ENCODE measurements at regions not wholly inside any gene's neighbourhood (a gene's known extent, or its start where the extent isn't known, plus 50 kb on each side); places are given as distances from the start of the nearest gene placed in this dataset.
"Not testable (repeated sequence)": the region's sequence is repeated elsewhere in the genome, so short reads cannot be mapped to it uniquely, and the experiment has no call there.

DNA sequence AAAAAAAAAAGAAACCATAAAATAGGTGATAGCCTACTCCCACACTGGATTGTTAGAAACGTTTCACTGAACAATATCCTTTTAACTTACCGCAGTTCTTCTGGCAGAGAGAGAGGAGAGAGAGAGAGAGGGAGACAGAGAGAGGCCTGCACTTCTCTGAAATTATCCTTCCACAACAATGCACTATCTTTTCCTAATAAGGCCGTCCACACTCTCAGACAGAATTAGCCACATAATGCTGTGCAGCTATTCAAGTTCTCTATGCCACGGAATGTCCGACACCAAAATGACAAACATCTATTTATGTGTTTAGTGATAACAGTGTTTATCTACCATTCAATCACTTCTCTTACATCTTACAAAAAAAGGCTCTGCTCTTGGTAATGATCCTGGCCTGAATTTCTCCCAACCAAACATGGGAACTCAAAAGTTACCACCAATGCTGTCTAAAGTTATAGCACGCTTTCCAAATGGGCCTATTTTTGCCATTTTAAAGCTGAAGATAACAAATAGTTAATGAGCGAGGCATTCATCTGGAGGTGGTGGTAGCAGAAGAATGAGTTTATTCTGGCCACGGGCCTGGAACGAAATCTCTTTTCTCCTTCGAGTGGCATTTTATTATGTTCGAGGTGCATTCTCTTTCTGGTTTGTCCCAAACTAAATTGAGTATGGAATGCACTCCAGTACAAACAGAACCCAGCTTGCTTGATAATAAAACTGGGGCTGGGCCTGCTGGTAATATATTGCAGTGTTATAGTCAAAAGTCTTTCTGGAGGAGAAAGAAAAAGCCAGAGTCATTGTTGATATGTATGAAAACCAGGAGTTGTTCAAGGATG, 160.2 kb upstream of the SVIL start:
- DNase-seq (ENCODE audit: low read depth) = no peak

DNA sequence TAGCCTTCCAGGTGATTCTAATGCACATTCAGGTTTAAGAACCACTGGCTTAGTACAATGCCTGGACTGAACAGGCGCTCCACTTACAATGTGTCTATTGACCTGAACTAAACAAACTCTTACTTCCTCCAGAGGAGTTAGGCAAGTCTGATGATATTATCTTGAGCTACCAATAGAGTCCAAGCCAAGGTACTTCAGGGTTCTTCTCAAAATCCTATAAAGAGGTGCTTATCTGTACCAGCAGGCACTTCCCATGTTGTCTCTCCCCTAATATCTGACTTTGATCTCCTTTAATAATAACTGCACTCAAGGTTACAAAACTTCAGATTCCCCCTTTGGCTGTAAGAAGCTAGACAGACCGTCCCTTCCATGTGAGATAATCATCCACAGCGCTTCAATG, 157.0 kb upstream of the SVIL start:
- DNase-seq (ENCODE audit: low read depth) = no peak

DNA sequence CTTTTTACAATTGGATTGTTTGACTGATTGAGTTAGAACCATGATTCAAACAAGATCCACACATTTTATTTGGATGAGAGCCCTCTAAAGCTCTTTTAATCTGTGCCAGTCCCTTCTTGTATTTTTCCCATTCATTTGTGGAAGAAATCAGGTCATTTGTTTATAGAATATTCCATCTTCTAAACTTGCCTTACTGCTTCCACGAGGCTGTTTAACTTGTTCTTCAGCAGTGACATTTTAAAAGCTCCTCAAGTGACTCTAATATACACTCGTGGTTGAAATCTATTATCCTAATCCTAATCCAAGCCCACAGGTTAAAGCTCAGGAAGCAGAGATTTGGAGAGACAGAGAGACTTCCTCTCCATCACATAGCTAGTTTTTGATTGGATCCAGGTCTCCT, 155.4 kb upstream of the SVIL start:
- no peak for DNase-seq (ENCODE audit: low read depth)

DNA sequence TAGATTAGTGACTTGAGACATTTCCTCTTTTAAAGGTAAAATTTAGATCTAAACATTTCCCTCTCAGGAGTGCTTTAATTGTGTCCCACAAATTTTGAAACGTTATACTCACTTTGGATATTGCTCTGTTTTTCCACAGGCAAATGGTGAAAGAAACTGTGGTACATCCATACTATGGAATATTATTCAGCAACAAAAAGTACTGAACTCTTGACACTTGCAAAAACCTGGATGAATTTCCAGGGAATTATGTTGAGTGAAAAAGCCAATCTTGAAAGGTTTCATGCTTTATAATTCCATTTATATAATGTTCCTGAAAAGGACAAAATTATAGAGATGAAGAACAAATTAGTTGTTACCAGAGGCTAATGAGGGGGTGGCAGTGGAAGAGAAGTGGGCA, 153.3 kb upstream of the SVIL start:
- no peak for DNase-seq (ENCODE audit: low read depth)

DNA sequence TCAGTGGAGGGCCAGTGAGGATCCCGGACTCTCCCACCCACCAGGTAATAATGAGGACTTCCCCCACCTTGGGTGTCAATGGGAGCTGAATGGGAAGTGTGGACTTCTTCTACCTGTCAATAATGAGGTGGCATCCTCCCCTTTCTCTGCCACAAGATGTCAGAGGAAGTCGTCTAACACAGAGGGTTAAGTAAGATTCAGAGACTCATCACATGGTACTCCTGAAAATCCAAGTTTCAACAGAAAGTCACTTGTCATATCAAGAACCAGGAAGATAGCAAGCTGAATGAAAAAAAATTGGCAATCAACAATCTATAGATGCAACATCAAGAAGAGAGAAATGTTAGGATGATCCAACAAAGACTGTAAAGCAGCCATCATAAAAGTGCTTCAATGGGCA, 150.9 kb upstream of the SVIL start:
- DNase-seq (ENCODE audit: low read depth) = no peak

DNA sequence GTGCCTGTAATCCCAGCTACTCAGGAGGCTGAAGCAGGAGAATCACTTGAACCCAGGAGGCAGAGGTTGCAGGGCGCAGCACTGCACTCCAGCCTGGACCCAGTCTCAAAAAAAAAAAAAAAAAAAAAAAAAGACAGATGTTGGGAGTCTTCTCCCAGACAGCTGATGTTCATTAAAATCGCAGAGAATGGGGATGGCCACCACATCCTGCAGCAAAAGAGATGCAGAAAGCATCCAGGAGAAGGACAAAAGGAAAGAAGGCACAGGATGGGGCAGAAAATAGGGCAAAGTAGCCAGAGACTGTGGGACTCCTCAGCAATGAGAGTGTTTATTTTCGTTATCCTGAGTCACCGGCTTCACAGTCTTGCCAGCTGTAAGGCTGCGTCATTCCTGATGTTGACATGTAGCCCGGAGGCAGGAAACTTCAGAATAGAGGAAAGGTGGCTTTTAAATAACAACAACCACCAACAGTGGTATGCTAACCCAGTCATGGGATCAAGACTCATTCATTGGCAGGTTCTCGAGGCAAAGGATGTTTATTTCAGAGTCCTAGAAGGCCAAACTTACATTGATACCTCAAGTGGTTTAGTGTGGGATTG, 149.5 kb upstream of the SVIL start:
- DNase-seq (ENCODE audit: low read depth) = no peak

DNA sequence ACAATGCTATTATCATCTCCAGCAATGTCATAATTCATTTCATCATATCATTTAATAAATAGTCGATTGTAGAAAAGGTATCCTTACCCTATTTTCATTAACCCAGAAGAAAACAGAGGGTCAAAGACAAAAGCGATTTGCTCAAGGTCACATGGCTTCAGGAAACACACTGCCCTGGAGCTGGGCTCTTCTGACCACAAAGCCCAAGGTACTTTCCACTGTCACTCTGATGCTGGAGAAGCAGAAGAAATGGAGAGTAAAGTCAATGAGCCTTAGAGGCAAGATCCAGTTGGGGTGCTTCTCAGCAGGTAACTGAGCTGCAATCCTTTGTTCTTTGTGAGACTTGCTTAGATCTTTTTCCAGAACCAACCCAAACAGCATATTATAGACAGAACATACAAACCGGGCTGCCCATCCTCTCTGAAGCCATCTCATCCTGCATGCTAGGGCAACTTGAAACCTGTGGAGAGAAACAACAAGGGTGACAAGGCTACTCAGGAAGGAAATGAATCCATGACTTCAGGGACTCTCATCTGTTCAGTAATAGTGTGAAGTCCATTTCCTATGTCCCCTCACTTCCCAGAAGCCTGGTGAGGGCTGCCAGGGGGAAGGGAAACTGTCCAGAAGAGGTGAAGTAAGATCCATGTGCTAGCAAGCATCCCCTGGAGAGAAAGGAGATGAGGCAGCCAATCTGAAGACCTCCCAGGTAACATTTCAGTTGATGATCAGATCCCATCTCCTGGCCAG, 148.6 kb upstream of the SVIL start:
- no peak for DNase-seq (ENCODE audit: low read depth)

DNA sequence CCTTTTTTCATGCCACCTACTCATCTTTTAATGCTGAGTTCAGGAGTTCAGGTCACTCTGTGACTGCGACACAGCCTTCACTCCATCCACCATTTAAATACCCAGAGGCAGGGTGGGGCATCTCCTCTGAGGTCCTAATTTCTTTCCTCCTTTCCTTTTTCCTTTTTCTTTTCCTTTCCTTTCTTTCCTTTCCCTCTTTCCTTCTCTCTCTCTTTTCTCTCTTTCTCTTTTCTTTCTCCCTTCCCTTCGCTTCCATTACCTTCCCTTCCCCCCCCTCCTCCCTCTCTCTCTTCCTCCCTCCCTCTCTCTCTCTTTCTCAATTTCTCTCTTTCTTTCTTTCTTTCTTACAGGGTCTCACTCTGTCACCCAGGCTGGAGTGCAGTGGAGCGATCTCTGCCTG, 145.9 kb upstream of the SVIL start:
- no peak for DNase-seq (ENCODE audit: low read depth)

DNA sequence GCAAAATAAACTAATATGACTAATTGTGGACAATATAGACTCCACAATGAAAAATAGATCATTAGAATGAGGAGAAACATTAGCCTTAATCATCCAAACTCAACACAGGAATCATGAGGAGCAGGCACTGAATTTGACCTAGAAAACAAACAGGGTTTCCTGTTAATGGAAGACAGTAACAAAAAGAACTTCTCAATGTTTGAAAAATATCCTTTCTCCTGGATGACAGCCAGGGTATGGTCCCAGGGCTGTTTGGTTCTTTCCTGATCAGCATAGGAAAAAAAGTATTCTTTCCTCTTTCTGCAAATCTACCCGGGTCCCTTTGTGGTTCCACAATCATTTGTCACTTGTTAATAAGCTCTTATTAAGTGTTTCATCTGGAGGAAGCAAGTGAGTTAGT, 145.3 kb upstream of the SVIL start:
- no peak for DNase-seq (ENCODE audit: low read depth)

DNA sequence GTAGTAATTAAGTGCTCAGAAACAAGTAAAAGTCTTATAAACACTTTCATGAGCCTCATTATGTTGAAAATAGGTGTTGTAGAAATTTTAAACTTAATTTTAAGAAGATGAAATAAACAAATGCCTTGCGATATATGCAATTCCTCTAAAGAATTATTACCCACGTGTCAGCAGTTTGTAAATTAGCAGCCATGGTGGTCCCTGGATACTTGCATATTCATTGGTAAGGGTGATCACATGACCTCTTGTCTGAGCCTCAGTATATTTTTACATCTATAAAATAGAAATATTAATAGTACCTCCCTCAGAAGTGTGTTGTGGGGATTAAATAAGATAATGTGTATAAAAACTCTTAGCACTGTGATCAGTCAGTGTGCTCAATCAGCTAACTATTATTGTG, 141.5 kb upstream of the SVIL start:
- no peak for DNase-seq (ENCODE audit: low read depth)

DNA sequence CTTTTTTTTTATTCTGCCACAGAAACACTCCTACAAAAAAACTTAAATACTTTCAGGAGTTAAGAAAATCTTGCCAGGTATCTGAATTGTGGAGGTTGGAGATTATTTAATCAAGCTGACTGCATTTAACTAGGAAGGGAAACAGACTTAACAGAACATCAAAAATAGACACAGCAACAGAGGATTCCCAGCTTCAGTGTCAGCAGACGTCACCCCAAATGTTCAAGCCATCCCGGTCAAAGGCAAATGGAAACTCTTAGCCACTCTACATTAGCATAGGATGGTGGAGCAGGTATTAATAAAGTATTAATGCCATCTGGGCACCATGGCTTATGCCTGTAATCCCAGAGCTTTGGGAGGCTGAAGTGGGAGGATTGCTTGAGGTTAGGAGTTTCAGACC, 139.7 kb upstream of the SVIL start:
- DNase-seq (ENCODE audit: low read depth) = no peak

DNA sequence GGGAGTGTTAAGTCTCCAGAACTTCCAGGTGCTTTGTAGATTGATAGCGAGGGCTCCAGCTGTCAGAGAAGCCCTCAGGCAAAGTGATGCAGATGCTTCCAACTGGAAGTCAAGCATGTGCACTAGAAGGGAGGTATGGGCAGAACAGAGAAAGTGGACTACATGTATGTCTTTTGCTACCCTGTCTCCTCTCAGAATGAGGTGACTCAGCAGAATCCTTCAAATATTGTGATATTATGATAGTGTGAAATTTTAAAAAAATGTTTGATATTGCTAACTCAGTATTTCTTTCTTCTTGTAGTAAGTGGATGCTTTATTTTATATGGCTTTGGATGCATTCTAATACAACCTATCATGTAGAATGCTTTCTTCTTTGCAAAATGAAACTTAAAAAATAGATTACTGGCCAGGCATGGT, 138.9 kb upstream of the SVIL start:
- DNase-seq (ENCODE audit: low read depth) = no peak

DNA sequence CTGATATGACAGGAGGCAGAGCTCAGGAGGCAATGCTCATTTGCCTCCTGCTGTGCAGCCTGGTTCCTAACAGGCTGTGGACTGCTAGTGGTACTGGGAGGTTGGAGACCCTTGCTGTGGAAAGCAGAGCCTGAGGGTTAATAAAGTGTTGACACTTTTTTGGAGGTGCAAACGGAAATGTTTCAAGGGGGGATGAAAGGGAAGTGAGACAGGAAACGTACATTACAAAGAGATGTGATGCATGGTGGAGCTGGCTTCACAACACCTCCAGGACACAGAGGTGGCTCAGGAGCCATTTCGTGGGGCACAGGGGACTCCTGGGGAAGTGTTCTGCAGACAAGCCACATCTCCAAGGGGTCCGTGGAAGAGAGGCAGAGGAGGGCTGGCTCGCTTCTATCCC, 137.6 kb upstream of the SVIL start:
- no peak for DNase-seq (ENCODE audit: low read depth)

DNA sequence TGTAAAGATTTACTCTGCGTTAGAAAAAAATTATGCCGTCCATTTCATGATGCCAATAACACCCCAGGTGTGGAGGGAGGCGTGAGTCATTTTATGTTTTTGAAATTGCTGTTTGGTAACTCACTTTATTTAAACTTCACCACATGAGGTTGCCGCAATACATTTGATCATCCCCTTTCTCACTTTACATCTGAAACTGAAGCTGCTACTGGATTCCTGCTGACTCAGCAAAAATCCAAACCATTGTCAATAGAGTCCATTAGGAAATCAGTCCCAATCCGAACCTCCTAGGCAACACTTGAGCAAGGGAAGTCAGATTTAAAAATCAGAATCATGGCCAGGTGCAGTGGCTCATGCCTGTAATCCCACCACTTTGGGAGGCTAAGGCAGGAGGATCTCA, 136.6 kb upstream of the SVIL start:
- DNase-seq (ENCODE audit: low read depth) = no peak

DNA sequence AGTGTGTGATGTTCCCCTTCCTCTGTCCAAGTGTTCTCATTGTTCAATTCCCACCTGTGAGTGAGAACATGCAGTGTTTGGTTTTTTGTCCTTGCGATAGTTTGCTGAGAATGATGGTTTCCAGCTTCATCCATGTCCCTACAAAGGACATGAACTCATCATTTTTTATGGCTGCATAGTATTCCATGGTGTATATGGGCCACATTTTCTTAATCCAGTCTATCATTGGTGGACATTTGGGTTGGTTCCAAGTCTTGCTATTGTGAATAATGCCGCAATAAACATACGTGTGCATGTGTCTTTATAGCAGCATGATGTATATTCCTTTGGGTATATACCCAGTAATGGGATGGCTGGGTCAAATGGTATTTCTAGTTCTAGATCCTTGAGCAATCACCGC, 134.5 kb upstream of the SVIL start:
- not testable (repeated sequence) for DNase-seq (ENCODE audit: low read depth)

DNA sequence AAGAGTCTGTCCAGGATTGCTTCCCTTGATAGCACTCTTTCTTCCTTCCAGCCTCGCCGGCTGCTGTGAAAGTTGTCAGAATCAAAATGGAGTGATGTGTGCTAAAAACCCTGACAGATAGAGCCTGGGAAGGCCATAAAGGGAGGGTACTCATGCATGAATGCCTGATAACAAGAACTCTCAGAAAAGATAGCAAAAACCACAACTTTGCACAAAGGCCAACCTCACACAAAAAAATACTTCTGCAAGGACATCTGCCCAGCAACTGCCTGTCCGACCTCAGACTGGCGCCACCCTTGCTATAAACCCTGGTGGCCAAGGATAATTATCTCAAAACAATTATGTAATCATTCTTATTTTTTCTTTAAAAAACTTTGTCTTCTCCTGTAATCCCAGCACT, 133.2 kb upstream of the SVIL start:
- DNase-seq (ENCODE audit: low read depth) = peak; percentile 9

DNA sequence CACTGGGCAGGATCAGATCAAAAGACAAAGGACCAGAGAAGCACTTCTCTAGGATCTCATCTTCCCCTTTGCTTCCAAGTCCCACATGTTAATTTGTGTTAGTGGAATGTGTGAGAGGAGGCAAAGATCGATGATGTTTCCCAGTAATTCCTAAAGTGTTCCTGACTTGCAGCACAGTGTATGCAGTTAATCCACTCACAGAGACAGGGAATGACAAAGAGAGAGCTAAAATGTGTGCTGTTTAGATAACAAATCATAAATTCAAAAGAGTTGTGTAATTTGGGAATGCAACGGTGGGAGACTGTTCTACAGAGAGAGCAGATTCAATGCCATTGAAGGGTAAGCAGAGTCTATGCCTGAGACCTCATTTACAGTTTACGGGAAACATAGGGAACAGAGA, 132.0 kb upstream of the SVIL start:
- DNase-seq (ENCODE audit: low read depth) = no peak

DNA sequence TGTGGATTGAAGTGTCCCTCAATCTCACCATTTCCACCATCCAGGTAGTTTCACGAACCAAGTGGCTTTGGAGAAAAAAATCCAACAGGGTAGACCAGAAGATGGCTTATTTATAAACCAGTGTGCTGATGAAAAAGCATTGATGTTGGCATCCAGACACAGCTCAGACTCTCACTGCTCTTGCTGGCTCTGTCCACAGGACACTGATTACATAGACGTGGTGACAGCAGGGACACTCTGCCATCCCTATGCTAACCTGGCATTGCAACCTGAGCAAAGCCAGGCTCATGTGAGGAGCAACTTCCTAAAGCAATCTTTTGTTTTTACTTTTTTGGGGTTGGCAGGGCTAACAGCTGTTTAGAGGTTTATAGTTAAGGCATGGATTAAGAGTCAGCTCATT, 130.6 kb upstream of the SVIL start:
- DNase-seq (ENCODE audit: low read depth) = no peak

DNA sequence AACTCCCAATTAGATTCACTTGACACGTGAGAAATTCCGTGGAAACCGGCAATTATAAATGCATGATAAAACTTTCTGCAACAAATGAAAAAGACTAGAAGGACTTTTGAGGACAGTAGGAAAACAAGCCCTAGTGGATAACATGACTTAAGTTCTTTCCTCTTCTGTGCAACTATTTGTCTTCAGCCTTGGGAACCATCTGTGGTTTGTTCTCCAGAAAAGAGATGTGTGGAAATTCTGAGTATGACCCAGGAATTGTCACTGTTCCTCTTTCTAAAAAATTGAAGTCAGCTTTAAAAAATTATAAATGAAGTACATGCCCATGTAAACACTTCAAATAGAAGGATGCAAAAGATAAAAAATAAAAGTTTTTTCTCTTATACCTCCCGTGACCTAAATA, 128.6 kb upstream of the SVIL start:
- DNase-seq (ENCODE audit: low read depth) = no peak

DNA sequence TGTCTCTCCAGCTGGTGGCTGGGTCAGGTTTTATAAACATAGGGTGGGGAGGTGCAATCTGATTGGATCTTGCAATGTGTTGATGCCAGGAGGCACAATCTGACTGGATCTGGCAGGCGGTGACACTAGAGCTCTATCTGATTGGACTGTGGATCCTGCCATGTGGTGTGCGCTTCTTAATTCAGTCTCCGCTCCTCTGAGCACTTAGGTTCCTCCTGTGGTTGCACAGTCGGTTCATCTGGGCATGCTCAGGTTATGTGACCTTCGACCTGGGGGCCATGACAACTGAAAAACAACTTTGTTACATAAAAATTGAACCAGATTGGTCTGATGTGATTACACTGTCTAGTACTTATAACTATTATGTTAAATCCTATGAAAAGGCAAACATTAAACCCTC, 127.1 kb upstream of the SVIL start:
- no peak for DNase-seq (ENCODE audit: low read depth)

DNA sequence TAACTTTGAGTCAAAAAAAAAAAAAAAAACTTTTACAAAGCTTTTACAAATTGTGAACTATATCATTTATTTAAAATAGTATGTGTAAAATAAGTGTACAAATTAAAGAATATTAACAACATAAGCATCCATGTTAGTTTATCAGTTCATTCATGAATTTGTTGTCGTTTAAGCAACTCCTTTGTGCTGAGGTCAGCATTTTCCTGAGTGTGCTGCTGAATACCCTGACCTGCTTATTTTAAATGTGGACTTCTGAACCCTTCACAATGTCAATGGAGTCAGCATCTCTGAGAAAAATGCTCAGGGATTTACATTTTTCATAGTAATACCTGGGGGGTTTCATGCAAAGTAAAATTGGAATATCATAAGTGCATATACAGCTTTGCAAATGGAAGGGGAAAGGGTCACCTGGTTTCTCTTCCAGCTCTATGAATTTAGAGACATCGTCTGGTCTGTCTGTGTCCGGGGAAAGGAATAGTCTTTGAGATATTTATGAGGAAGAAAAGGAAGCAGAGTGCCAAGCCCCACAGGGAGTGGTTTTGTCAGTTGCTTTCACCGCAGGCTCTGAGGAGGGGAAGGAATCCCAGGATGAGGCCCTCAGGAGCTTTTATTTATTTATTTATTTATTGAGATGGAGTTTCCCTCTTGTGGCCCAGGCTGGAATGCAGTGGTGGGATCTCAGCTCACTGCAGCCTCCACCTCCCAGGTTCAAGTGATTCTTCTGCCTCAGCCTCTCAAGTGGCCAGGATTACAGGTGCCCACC, 125.5 kb upstream of the SVIL start:
- DNase-seq (ENCODE audit: low read depth) = no peak

DNA sequence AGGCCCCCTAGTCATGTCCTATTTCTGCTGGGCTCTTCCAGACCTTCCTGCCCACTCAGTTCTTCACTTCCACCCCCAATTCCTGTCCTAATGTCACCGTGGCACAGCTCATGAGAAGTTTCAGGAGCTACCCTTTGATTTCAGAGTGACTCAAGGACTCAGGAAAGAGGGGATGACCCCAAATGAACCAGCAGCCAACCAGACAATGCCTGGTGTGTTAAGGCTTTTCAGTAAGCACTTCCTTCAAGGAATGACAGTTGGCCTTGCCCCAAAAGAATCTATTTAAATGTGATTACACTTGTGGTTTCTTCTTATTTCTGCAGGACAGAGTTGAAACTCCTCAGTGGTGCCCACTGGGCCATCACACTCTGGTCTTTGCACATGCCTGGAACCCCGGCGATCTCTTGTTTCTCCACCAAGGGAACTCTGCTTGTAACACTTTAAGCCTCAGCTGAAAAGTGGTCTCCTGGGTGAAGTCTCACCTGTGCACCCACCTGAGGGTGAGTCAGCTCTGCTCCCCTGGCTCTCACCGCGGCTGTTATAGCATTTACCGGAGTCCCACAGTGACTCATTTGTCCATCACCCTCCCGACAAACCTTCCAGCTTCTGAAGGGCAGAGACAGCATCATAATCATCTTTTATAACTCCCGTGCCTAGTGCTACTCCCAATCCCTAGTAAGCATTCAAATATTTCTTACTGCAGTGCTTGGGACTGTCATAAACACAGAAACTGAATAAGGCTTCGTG, 123.0 kb upstream of the SVIL start:
- DNase-seq (ENCODE audit: low read depth) = no peak
